ENCODE measurements at regions not wholly inside any gene's neighbourhood (a gene's known extent, or its start where the extent isn't known, plus 50 kb on each side); places are given as distances from the start of the nearest gene placed in this dataset.
"Not testable (repeated sequence)": the region's sequence is repeated elsewhere in the genome, so short reads cannot be mapped to it uniquely, and the experiment has no call there.

DNA sequence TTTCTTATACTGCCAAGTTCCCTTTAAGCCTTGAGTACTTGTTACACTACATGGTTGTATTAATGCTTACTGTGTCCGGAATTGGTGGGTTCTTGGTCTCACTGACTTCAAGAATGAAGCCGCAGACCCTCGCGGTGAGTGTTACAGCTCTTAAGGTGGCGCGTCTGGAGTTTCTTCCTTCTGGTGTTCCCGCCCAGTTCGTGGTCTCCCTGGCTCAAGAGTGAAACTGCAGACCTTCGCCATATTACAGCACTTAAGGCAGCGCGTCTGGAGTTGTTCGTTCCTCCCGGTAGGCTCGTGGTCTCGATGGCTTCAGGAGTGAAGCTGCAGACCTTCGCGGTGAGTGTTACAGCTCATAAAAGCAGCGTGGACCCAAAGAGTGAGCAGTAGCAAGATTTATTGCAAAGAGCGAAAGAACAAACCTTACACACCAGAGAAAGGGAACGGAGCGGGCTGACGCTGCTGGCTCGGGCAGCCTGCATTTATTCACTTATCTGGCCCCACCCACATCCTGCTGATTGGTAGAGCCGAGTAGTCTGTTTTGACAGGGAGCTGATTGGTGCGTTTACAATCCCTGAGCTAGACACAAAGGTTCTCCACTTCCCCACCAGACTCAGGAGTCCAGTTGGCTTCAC, 1171.3 kb upstream of the B3GALT2 start:
- not testable (repeated sequence) for DNase-seq

DNA sequence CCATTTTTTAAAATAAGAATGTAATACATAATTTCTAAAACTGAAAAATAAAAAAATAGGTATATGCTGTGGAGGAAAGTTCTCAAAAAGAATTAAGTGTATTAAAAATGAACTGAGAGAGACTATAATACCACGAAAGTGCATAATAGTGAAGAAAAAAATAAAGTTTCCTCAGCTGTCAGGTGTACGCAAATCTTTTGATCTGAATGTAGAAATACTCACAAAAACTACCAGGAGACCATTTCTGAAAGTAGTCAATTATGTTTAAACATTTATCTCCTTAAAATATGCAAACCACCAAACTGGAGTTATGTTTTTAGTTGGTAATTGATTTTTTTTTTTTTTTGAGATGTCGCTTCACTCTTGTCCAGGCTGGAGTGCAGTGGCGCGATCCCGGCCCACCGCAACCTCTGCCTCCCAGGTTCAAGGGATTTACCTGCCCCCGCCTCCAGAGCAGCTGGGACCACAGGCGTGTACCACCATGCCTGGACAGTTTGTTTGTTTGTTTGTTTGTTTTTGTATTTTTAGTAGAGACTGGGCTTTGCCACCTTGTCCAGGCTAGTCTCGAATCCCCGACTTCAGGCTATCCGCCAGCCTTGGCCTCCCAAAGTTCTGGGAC, 1169.2 kb upstream of the B3GALT2 start:
- no peak for DNase-seq

DNA sequence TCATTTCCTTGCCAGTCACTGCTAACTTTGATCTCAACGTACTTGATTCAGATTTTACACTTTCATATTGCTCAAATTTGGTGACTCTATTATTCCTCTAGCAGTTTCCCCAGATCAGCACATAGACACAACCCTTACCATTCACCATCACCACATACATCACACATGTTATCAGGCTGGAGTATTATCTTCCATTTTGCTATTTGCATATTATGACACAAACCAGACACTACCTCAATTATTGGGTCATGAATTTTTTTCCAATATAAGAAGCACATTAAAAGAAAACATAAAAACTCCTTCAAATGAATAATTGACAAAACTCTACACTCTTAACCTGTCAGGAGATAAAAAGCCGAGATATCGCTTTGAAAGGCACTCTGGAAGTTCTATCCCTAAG, 1166.7 kb upstream of the B3GALT2 start:
- no peak for DNase-seq

DNA sequence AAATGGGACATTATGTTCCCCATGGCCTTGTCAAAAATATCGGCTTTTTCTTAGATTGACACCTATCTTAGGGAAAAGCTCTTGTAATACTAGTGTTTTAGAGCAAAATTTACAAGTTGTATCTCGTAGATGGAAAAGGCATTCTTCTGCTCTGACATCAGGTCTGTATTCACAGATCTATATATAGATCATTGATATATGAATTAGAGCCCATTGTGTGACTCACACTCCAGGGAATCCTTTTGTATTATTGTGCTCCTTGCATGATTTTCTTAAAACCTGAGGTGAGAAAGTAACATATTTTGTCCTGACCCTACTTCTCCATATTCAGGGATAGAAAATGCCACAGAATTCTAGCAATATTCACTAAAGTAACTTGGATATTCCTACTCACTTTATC, 1160.8 kb upstream of the B3GALT2 start:
- DNase-seq: no peak

DNA sequence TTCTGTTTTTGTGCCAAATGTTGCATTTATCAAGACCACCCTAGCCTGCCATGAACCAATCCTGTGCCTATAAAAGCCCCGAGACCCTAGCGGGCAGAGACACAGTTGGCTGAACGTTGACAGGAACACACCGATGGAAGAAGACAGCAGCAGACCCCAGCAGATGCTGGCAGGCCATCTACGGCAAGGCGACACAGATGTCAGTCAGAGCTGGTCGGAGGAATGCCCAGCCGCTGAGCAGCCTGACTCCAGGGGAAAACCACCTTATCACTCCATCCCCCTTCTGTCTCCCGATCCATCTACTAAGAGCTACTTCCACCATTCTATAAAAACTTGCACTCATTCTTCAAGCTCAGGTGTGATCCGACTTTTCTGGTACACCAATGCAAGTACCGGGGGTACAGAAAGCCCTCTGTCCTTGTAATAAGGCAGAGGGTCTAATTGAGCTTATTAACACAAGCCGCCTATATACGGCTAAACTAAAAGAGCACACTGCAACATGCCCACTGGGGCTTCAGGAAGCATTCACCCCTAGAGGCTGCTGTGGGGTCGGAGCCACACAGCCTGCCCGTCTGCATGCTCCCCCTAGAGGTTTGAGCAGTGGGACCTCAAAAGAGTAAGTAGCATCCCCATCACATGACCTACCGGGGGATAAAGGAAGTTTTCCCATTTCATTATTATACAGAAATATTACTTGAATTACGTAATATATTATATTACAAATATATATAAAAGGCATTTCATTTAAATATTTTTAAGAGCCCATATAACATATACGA, 1156.3 kb upstream of the B3GALT2 start:
- no peak for DNase-seq

DNA sequence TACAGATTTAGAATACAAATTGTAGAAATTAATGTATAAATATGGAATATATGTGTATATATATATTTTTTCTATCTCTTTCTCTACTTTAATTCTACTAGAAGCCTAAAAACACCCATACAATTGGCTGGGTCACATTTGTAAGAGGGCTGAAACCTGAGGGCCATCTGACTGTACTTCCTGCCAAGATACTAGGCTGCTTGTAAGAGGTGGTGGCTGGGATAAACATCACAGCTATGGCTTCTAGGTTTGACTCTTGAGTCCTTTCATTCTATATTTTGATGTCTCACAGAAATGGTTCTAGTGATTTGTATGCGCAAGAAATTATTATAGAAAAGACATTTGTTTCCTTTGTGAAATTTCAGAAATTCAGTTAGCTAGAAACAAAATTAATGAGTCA, 1155.2 kb upstream of the B3GALT2 start:
- DNase-seq: no peak

DNA sequence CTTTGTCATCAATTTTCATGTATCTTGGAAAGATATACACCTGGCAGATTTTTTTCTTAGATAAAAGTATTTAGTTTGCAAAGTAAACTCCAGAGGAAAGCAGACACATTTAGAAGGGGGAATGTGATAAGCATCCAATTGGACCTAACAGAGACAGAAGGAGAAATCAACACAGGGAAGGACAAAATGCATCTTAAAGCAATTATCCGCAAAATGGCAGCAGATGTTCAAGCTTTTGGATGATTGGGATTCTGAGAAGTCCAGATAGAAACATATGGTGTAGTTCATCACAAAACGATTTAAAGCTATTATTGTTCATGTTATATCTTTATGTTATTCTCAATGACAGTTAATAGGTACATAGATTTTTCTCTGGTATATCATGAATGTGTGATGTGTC, 1153.1 kb upstream of the B3GALT2 start:
- DNase-seq: no peak

DNA sequence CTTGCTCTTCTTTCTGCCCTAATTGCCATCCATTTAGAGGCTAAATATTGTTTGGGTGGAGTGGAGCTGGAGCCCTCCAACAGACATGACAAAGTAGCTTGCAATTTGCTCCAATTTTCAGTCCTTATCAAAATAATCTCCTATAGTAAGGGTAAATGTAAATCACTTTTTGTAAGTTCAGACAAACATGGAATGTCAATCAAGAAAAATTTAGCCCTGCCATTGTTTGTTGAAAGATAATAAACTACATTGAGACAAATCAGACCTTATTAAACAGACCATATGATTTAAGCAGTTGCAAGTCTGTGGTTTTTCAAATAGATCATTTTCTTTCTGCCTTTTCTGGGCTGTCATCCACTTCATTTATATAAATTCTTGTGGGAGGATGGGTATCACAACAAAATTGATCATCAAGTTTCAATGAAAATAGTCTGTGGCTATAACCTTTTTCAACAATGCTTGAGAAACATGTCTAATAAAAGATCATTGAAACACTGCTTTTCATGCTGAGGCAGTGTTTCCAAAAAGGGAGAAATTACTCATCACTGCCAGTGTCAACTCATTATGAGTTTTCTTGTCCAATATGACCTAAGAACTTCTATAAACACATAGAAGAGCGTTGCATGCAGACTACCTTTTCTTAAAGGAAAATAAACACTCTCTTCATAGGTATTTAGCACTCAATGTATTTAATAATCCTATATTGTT, 1152.0 kb upstream of the B3GALT2 start:
- DNase-seq: no peak

DNA sequence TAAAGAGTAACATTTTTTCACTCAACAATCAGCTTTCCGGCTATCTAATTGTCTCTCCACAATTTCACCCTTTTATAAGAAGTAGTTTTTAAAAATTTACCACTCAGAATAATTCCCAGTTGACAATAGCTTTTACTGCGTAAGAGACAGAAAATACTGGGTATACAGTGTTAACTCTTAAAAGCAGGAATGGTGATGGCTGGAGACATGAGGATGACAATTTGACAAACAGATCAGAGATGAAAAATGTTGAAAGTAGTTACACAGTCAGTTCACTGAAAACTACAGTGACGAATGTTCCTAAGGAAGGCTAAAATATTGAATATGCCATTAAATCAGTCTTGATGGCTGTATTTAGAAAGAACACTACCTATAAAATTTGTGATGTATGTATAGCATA, 1146.8 kb upstream of the B3GALT2 start:
- no peak for DNase-seq

DNA sequence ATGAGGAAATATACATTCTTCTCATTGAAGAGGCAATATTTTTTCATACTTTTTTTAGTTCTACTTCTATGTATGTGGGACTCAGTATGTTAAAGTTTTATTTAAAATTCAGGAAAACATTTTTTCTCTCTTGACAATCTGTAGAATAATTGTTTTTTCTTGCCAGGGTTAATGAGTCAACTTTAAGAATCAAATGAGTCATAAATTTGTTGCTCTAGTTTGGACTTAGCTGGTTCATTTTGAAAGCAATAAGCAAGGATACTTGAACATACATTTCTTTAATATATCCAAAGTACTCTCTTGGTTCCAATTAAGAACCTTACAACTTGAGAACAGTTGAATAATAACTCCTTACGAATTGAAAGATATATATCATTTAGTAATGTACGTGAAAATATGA, 1145.3 kb upstream of the B3GALT2 start:
- no peak for DNase-seq

DNA sequence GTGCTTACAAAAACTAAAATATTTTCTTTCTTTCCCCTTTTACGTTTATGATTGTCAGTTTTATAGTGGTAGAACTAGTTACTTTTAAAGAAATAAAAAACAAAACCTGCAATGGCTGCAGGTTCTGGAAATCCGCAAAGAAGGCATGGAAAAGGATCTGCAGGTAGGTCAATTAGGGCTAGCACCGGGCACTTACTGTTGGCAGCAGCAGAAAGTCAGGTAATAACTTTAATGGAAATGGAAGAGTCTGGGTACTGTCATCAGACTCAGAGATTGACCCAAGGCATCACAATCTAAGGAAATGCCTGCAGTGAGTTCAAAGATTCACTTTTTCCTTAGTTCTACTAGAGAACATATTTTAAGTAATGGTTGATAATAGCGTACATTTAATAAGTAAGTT, 1136.3 kb upstream of the B3GALT2 start:
- no peak for DNase-seq

DNA sequence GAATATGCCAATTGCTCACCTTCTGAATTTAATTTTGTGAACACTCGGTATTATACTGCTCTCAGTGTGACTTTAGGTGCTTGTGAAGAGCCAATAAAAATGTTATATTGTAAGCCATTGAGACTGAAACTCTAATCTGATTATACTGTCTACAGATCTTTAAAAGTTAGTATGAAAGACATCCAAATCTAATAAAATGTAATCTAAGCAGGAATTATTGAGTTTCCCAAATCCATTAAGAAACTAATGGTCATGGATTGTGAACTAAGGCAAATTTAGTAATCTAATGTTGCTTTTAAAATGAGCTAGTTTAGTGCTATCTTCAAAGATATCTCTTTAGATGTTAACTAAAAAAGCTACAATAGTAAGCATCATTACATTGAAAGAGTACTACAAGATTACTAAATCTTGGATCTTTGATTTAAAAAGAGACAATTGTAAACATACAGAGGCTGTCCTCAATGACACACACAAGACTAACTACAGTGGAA, 1132.4 kb upstream of the B3GALT2 start:
- DNase-seq: no peak

DNA sequence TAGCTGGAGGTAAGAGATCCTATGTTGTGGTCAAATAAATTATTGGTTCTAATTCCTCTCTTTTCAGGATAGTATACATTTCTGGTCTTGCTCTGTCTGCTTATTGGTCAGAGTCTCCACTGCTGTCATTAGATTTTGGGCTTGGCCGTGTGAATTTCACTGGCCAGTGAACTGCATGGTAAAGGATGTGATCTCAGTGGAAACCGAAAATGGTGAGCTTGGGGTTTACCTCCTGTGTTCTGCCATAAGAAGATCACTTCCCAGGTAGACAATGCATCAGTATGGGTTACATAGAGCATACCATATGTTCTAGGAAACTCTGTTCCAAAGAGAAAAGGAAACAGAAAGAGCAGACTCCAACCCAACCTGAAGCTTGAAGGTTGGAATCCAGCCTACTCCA, 1123.3 kb upstream of the B3GALT2 start:
- no peak for DNase-seq

DNA sequence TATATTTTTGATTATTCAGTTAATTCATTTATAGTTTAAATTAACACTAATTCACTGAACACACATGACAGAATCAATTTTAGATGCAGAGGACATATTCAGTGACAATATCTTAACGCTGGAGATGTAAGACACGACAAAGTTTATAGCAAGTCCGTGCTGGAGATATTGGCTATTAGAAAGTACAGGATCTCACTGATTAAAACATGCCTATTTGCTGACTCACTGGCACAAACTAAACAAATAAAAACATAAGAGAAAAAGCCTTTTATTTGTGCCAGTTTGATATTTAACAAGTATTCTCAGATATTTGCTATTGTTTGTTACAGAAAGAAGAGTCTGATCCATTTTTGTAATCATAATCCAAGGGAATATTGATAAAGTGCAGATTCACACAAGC, 1122.9 kb upstream of the B3GALT2 start:
- no peak for DNase-seq

DNA sequence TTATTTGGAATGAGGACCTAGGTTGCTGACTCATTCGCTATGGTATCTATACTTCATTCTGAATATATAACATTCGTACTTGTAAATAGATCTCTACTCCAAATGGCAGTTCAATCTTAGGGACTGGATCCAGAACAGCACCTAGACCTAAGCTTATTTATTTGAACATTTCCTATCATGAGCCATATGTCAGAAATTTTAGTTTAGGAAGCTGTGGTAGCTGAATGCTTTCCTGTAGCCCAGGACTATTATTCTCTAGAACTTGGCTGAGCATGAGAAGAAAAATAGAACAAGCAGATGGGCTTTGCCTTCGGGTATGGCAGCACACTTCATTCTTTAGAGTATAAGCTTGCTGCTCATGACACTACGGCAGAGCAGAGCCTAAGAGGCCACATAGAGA, 1114.4 kb upstream of the B3GALT2 start:
- no peak for DNase-seq

DNA sequence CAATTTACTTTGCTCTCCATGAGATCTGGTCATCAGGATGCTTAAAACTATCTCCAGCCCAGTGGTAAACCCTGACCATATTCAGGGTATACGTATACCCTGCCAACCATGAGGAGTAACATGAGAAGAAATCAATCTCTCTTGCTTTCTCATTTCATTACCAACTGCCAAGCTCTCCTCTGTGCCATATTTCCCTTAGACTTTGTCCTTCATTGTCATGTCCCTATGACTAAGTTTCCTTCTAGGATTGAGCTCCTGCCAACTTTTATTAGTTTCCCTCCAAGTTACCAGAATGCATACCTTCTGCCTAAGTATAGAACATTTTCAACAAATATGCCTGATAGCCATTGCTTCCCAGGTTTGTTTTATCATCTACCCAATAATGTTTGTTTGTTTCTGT, 1113.9 kb upstream of the B3GALT2 start:
- no peak for DNase-seq

DNA sequence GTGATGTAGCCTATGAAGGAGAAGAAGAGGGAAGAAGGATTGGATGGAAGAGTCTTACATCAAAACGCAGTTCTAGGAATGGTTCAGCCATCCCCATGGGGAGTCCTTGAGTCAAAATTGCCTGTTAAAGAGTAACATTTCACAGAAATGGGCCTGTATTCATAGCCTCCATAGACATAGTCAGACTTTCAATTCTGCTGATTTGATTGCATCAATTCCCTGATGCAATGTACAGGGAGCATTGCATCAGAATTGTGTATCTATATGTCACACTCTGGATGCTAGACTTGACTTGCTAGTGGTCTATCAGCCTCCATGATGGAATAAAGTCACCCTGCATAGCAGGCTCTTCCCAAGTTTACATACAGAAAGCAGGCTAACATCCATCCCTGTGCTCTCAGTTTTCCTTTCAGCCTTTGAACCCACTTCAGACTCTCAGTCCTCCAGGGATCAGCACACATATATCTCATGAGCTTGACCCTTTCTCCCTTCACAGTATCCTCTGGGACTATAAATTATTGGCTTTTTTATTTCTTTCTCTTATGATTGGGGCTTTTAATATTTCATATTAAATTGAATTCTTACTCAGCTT, 1111.7 kb upstream of the B3GALT2 start:
- DNase-seq: no peak

DNA sequence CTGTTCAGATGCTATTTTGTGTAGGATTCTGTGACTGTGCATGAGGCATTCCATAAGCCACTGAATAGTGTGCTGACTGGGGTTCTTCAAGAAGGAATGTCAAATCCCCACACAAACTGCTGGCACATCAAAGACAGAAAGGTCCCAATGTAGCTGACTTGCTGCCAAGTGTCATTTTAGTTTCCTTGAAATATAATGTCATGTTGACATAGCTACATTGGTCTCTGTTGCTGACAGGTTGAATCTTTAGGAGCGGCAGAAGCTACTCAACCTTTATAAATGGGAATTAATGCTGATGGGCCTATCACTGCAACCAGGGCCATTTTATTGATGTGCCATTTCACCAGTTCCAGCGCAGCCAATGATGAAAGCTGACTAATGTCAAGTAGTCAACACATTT, 1110.7 kb upstream of the B3GALT2 start:
- DNase-seq: no peak

DNA sequence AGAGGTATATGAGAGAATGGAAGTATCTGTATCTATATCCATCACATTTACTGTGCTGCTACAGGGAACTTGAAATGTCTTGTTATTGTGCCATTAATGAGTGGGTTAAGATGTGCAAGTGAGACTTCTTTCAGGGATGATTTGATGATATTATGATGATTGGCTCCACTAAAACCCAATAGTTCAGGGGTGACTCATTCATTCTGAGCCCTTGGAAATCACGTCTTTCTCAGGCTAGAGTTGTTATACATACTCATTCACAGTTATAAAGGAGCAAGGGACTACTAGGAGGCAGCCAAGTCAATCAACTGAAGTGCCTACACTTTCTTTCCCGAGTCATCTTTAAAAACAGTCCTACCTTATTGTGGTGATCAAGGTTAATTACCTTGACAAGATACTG, 1109.8 kb upstream of the B3GALT2 start:
- DNase-seq: no peak

DNA sequence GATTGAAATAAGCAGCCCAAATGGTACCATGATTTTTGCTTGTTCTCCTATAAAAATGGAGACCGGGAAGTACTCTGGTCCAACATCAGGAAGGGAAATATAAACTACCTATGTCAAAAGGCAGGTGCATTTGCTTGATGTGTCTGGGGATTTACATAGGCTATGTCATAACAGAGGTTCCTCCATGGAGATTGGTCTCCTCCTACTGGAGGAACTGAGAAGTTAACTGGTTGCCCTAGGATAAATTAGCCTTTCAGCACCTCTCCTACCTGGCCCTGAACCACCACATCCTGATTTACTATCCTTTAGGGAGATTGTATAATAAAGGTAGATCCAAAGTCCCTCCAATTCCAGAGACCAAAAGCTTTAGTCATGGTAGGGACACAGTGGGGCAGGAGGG, 1109.3 kb upstream of the B3GALT2 start:
- peak; percentile 19 for DNase-seq

DNA sequence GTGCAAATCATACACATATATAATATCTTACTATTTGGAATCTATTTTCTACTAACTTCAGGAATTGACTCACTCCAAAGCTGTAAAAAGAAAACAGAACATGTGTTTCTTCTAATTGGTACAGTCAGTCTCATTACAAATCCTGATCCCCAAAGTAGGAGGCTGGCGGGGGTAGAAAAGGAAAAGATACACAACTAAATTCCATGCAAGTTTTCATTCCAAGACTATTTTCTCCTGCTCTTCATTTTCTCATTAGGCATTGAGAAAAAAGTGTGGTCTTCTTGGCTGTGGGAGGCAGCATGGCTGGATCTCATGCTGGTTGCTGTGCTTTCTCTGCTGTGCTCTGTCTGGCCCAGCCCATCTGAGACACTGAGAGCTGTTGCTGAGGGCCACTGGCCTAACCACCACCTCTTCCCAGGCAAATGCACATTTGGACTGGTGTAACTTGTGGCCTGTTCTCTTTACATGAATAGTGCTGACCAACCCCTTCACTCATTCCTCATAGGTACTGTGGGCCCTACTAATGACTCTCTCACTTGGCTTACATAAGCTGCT, 1107.5 kb upstream of the B3GALT2 start:
- DNase-seq: no peak

DNA sequence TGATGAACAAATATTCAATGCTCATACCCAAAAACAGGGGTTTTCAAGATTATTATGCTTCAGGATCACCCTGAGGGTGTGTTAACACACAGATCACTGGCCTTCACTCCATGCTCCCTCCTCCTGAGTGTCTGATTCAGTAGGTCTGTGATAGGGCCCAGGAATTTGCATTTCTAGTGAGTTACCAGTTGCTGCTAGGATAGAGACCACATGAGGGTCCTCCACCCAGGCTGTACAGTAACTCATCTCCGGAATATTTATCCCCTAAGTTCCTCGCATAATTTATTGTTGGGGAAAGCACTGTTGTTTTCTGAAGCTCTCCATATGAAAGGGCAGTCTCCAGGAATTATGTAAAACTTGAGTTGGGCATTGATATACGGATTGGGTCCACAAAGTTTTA, 1106.6 kb upstream of the B3GALT2 start:
- no peak for DNase-seq
